Right lung (tissue), 2 donors: ENCODE measurements at regions not wholly inside any gene's neighbourhood (a gene's known extent, or its start where the extent isn't known, plus 50 kb on each side); places are given as distances from the start of the nearest gene placed in this dataset.
A peak's percentile ranks its signal among the peaks of the same experiment; 100 is the strongest.

Experiments used
- DNase-seq, 2 donors: peaks; one replicate each; pipeline ENCODE4 v3.0.0-alpha.2; 2013

- DNase-seq = no peak
These were observed 489.6 kb downstream of the BMP2 start for GRCh38 chr20:7257099-7257498.

- no peak for DNase-seq
These were observed 490.4 kb downstream of the BMP2 start for GRCh38 chr20:7257692-7258466.

GRCh38 chr20:7262803-7263202 is 495.3 kb downstream of the BMP2 start:
- DNase-seq = no peak

- no peak for DNase-seq
These were observed 496.7 kb downstream of the BMP2 start for GRCh38 chr20:7264137-7264536.

- DNase-seq = no peak
These were observed 502.0 kb downstream of the BMP2 start for GRCh38 chr20:7269452-7269851.

- DNase-seq = no peak
These were observed 505.0 kb downstream of the BMP2 start for GRCh38 chr20:7272512-7272911.

GRCh38 chr20:7274870-7275269 is 507.4 kb downstream of the BMP2 start:
- DNase-seq = no peak

GRCh38 chr20:7275645-7276237 is 508.3 kb downstream of the BMP2 start:
- DNase-seq = no peak

- peak; percentile 76 to 85 for DNase-seq
These were observed 518.6 kb downstream of the BMP2 start for GRCh38 chr20:7285918-7286556.

- no peak for DNase-seq
These were observed 523.9 kb downstream of the BMP2 start for GRCh38 chr20:7291323-7291943.

GRCh38 chr20:7291946-7292345 is 524.5 kb downstream of the BMP2 start:
- DNase-seq = no peak

GRCh38 chr20:7294816-7295360 is 527.4 kb downstream of the BMP2 start:
- DNase-seq = no peak

GRCh38 chr20:7301807-7302206 is 534.3 kb downstream of the BMP2 start:
- DNase-seq = no peak

- DNase-seq = no peak
These were observed 534.8 kb downstream of the BMP2 start for GRCh38 chr20:7302250-7302649.

GRCh38 chr20:7305976-7306375 is 538.5 kb downstream of the BMP2 start:
- DNase-seq = no peak

- DNase-seq = no peak
These were observed 540.7 kb downstream of the BMP2 start for GRCh38 chr20:7308163-7308562.

GRCh38 chr20:7313047-7313446 is 545.6 kb downstream of the BMP2 start:
- no peak for DNase-seq

GRCh38 chr20:7323957-7324356 is 556.5 kb downstream of the BMP2 start:
- DNase-seq = no peak

GRCh38 chr20:7327810-7328209 is 560.3 kb downstream of the BMP2 start:
- no peak for DNase-seq

- DNase-seq = no peak
These were observed 563.4 kb downstream of the BMP2 start for GRCh38 chr20:7330850-7331249.

- no peak for DNase-seq
These were observed 564.7 kb downstream of the BMP2 start for GRCh38 chr20:7332169-7332568.

GRCh38 chr20:7333841-7334240 is 566.4 kb downstream of the BMP2 start:
- no peak for DNase-seq
